ENCODE measurements at regions not wholly inside any gene's neighbourhood (a gene's known extent, or its start where the extent isn't known, plus 50 kb on each side); places are given as distances from the start of the nearest gene placed in this dataset.

DNA sequence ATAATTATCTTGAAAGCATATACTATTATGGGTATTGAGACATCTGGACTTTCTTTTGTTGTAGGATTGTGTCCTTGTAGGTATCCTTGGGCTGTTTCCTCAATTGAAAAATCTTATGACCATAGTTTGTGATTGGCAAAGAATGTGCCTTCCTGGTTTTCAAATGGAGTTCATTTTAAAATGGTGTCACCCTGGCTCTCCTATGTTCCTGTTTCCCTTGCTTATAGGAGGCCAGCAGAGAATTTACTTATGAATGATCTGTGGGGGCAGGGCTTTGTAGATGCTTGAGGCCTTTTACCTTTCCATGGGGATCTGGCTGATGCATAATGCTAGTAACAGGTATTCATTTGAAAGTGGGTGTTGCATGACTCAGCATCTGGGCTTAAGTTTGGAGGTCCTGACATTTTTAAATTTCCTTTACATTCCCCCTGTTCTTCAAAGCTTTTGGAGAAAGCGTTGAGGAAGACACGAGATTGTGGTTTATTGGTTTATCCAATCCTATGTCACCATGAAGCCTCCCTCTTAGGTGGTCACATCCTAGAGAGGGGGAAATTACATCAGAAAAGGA is 135.0 kb upstream of the PROKR2 start:
- TF ChIP-seq, protein P1, sequence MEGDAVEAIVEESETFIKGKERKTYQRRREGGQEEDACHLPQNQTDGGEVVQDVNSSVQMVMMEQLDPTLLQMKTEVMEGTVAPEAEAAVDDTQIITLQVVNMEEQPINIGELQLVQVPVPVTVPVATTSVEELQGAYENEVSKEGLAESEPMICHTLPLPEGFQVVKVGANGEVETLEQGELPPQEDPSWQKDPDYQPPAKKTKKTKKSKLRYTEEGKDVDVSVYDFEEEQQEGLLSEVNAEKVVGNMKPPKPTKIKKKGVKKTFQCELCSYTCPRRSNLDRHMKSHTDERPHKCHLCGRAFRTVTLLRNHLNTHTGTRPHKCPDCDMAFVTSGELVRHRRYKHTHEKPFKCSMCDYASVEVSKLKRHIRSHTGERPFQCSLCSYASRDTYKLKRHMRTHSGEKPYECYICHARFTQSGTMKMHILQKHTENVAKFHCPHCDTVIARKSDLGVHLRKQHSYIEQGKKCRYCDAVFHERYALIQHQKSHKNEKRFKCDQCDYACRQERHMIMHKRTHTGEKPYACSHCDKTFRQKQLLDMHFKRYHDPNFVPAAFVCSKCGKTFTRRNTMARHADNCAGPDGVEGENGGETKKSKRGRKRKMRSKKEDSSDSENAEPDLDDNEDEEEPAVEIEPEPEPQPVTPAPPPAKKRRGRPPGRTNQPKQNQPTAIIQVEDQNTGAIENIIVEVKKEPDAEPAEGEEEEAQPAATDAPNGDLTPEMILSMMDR (IDR thresholded peaks at IDR 0.05): no peak
- TF ChIP-seq POLR2A (IDR thresholded peaks at IDR 0.05) (no peak), POLR2AphosphoS5 (IDR thresholded peaks at IDR 0.05) (no peak), EP300 (IDR thresholded peaks at IDR 0.05; ENCODE audit: low read depth) (no peak)

Data from transverse colon (tissue), 4 donors.